UCSD-AML1 (cell line): ENCODE measurements at regions not wholly inside any gene's neighbourhood (a gene's known extent, or its start where the extent isn't known, plus 50 kb on each side); places are given as distances from the start of the nearest gene placed in this dataset.
"Not testable (repeated sequence)": the region's sequence is repeated elsewhere in the genome, so short reads cannot be mapped to it uniquely, and the experiment has no call there.

Source experiments
- DNase-seq: peaks from one replicate; lab custom pipeline; 2025; ENCODE audit not compliant: unreplicated experiment; lab: John Stamatoyannopoulos, UW

- DNase-seq = no peak
These were observed 87.3 kb upstream of the PRR23C start for GRCh38 chr3:139131951-139132350.

GRCh38 chr3:139132976-139133375 is 88.3 kb upstream of the PRR23C start:
- DNase-seq = no peak

GRCh38 chr3:139134678-139135372 is 90.1 kb upstream of the PRR23C start:
- DNase-seq = no peak

GRCh38 chr3:139135657-139136056 is 91.0 kb upstream of the PRR23C start:
- no peak for DNase-seq

- DNase-seq = no peak
These were observed 91.9 kb upstream of the PRR23C start for GRCh38 chr3:139136469-139137202.

- no peak for DNase-seq
These were observed 95.9 kb upstream of the PRR23C start for GRCh38 chr3:139140553-139140952.

GRCh38 chr3:139145980-139146379 is 101.3 kb upstream of the PRR23C start:
- not testable (repeated sequence) for DNase-seq

GRCh38 chr3:139151530-139151929 is 106.8 kb upstream of the PRR23C start:
- DNase-seq = no peak

- not testable (repeated sequence) for DNase-seq
These were observed 108.7 kb upstream of the PRR23C start for GRCh38 chr3:139153434-139153833.

- no peak for DNase-seq
These were observed 112.7 kb upstream of the PRR23C start for GRCh38 chr3:139157161-139157932.

GRCh38 chr3:139159356-139159755 is 114.7 kb upstream of the PRR23C start:
- no peak for DNase-seq

- no peak for DNase-seq
These were observed 128.8 kb upstream of the PRR23C start for GRCh38 chr3:139173372-139174108.

- no peak for DNase-seq
These were observed 135.8 kb upstream of the PRR23C start for GRCh38 chr3:139180489-139180888.

- DNase-seq = no peak
These were observed 137.5 kb upstream of the PRR23C start for GRCh38 chr3:139182143-139182542.

- DNase-seq = no peak
These were observed 137.9 kb upstream of the PRR23C start for GRCh38 chr3:139182598-139182997.

GRCh38 chr3:139185527-139185926 is 140.8 kb upstream of the PRR23C start:
- no peak for DNase-seq

GRCh38 chr3:139187154-139187553 is 142.5 kb upstream of the PRR23C start:
- DNase-seq = no peak

GRCh38 chr3:139187648-139188047 is 143.0 kb upstream of the PRR23C start:
- no peak for DNase-seq

- DNase-seq = no peak
These were observed 145.3 kb upstream of the PRR23C start for GRCh38 chr3:139189943-139190342.

GRCh38 chr3:139194421-139194820 is 149.4 kb upstream of the MRPS22 start:
- DNase-seq = not testable (repeated sequence)

GRCh38 chr3:139196146-139196545 is 147.7 kb upstream of the MRPS22 start:
- not testable (repeated sequence) for DNase-seq
